OCI-LY1 (cell line): ENCODE measurements at regions not wholly inside any gene's neighbourhood (a gene's known extent, or its start where the extent isn't known, plus 50 kb on each side); places are given as distances from the start of the nearest gene placed in this dataset.

Experiments
- H2AFZ ChIP-seq: fragments of 200-600 bp; sonication (generic), shearing (Covaris generic); 2 replicates; pipeline ENCODE4 v1.6.0; 2014; ENCODE audit warnings: antibody characterized with exemption, mild to moderate bottlenecking, low read length
- H3F3A ChIP-seq: fragments of 200-600 bp; sonication (generic), shearing (Covaris generic); 2 replicates; pipeline ENCODE4 v1.6.0; 2014; ENCODE audit warnings: mild to moderate bottlenecking, antibody characterized with exemption, low read length, moderate library complexity; ENCODE audit not compliant: insufficient read depth
- H3K27ac ChIP-seq: fragments of 200-600 bp; sonication (generic); 2 replicates; pipeline ENCODE4 v1.5.1; 2014; ENCODE audit warnings: low read length, mixed run types, mild to moderate bottlenecking, low read depth; ENCODE audit not compliant: poor library complexity, severe bottlenecking
- H3K27me3 ChIP-seq: fragments of 200-600 bp; sonication (generic); 2 replicates; pipeline ENCODE4 v1.6.0; 2014; ENCODE audit warnings: antibody characterized with exemption, mild to moderate bottlenecking, low read length, moderate library complexity; ENCODE audit not compliant: insufficient read depth
- H3K36me3 ChIP-seq: fragments of 200-600 bp; sonication (generic); 2 replicates; pipeline ENCODE4 v1.6.1; 2014; ENCODE audit warnings: mild to moderate bottlenecking, antibody characterized with exemption, low read length, moderate library complexity, mixed read lengths; ENCODE audit not compliant: insufficient read depth
- H3K4me1 ChIP-seq: fragments of 200-600 bp; sonication (generic); 2 replicates; pipeline ENCODE4 v1.5.1; 2014; ENCODE audit warnings: mild to moderate bottlenecking, low read length, moderate library complexity; ENCODE audit not compliant: insufficient read depth, severe bottlenecking
- H3K4me2 ChIP-seq: fragments of 200-600 bp; sonication (generic), shearing (Covaris generic); 2 replicates; pipeline ENCODE4 v1.6.1; 2014; ENCODE audit warnings: low read length
- H3K4me3 ChIP-seq: fragments of 200-600 bp; sonication (generic); 2 replicates; pipeline ENCODE4 v1.5.1; 2014; ENCODE audit warnings: low read length, low read depth, mild to moderate bottlenecking, mixed read lengths; ENCODE audit not compliant: poor library complexity, severe bottlenecking
- H3K79me2 ChIP-seq: fragments of 200-600 bp; shearing (Covaris generic); 2 replicates; pipeline ENCODE4 v1.6.1; 2016; ENCODE audit warnings: mixed run types, low read length, mixed read lengths; ENCODE audit not compliant: insufficient read depth
- H3K9ac ChIP-seq: fragments of 200-600 bp; sonication (generic), shearing (Covaris generic); 2 replicates; pipeline ENCODE4 v1.6.1; 2014; ENCODE audit warnings: mild to moderate bottlenecking, low read length, mixed read lengths
- H3K9me2 ChIP-seq: fragments of 200-600 bp; sonication (generic), shearing (Covaris generic); 2 replicates; pipeline ENCODE4 v1.6.1; 2014; ENCODE audit warnings: low read depth, mild to moderate bottlenecking, low read length, mixed read lengths
- H3K9me3 ChIP-seq: fragments of 200-600 bp; shearing (Covaris generic); 2 replicates; pipeline ENCODE4 v1.6.1; 2014; ENCODE audit warnings: low read length, mixed read lengths
- H4K20me1 ChIP-seq: fragments of 200-600 bp; sonication (generic), shearing (Covaris generic); 2 replicates; pipeline ENCODE4 v1.6.0; 2016; ENCODE audit warnings: mild to moderate bottlenecking, low read length; ENCODE audit not compliant: insufficient read depth
- CTCF ChIP-seq: fragments of 200-600 bp; sonication (generic), shearing (Covaris generic); IDR thresholded peaks from 2 replicates; pipeline ENCODE4 v1.5.1; 2017; ENCODE audit warnings: mild to moderate bottlenecking, antibody characterized with exemption, low read length, moderate library complexity, mixed read lengths
- EZH2 ChIP-seq: fragments of 200-600 bp; sonication (generic), shearing (Covaris generic); IDR thresholded peaks from 2 replicates; pipeline ENCODE4 v1.8.0; 2017; ENCODE audit warnings: borderline replicate concordance, mixed run types, mild to moderate bottlenecking, antibody characterized with exemption, low read length, moderate library complexity, mixed read lengths

GRCh38 chr4:131584587-131584986 lies 1564.5 kb upstream of the PCDH10 start:
- Histone ChIP-seq H2AFZ (no peak overlapping the region), H3K9ac (no peak overlapping the region), H3K27ac (no peak overlapping the region), H3K36me3 (no peaks in the 10 kb centered on the region), H3K9me2 (no peaks in the 10 kb centered on the region), H3K27me3 (no peaks in the 10 kb centered on the region), H4K20me1 (no peaks in the 10 kb centered on the region), H3K9me3 (peaks cover 15% of the 10 kb centered on the region), H3K79me2 (no peaks in the 10 kb centered on the region), H3K4me2 (no peak overlapping the region), H3K4me3 (no peak overlapping the region), H3K4me1 (no peaks in the 10 kb centered on the region), H3F3A (no peaks in the 10 kb centered on the region)
- no peak for TF ChIP-seq CTCF
- TF ChIP-seq EZH2, result no peak

DNA sequence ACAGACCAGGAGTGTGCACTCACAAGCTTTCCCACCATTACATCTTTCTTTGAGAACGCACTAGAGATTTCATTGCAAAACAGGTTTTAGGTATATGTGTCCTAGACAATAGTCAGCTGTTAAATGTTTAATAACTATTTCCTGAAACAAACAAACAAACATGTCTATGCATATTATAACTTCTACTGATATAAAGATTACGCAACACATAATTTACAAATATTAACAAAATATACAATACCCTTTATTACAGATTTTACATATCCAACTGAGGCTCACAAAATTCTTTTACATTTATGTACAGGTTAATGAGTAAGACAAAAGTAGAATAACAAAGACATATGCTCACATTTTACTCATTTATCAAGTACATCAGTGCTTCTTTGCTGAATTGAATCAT lies 1554.0 kb upstream of the PCDH10 start:
- Histone ChIP-seq H3K4me3 (no peak overlapping the region), H3K9me3 (no peaks in the 10 kb centered on the region), H3K27me3 (no peaks in the 10 kb centered on the region), H2AFZ (no peak overlapping the region), H3K9me2 (no peaks in the 10 kb centered on the region), H3F3A (no peaks in the 10 kb centered on the region), H3K4me1 (peaks cover 13% of the 10 kb centered on the region), H3K79me2 (no peaks in the 10 kb centered on the region), H3K4me2 (no peak overlapping the region), H3K27ac (no peak overlapping the region), H3K36me3 (no peaks in the 10 kb centered on the region), H4K20me1 (no peaks in the 10 kb centered on the region), H3K9ac (no peak overlapping the region)
- no peak for TF ChIP-seq CTCF
- no peak for TF ChIP-seq EZH2

DNA sequence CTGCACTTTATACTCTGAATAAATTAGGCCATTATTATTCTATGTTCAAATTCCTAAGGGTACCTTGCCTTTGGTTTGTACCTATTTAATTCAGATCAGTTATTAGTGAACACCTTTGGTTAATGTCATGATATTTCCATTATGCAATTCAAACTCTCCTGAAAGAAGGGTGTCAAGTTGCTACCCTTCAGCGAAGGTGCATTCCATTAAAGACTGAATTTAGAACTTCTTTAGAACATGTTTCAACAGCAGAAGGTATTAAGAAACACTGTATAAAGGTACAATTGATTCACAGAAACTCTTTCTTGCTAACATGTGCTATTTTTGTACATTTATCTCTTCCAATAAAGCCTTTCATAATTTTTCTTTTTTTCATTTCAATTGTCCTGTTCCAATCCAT lies 1545.4 kb upstream of the PCDH10 start:
- no peaks in the 10 kb centered on the region for H3K9me2 ChIP-seq
- H3K27ac ChIP-seq, result no peak overlapping the region
- no peaks in the 10 kb centered on the region for H3K79me2 ChIP-seq
- no peaks in the 10 kb centered on the region for H3K27me3 ChIP-seq
- H3K4me3 ChIP-seq, result no peak overlapping the region
- TF ChIP-seq CTCF (no peak), EZH2 (no peak)
- H3K4me2 ChIP-seq, result no peak overlapping the region
- no peaks in the 10 kb centered on the region for H3K9me3 ChIP-seq
- H3K4me1 ChIP-seq, result peaks cover 2% of the 10 kb centered on the region
- no peak overlapping the region for H3K9ac ChIP-seq
- no peaks in the 10 kb centered on the region for H3F3A ChIP-seq
- no peak overlapping the region for H2AFZ ChIP-seq
- no peaks in the 10 kb centered on the region for H4K20me1 ChIP-seq
- H3K36me3 ChIP-seq, result no peaks in the 10 kb centered on the region
